Fibroblast of lung (primary cell): ENCODE measurements at regions not wholly inside any gene's neighbourhood (a gene's known extent, or its start where the extent isn't known, plus 50 kb on each side); places are given as distances from the start of the nearest gene placed in this dataset.

ENCODE experiments used
- DNase-seq, 2 donors: peaks; one replicate each; pipeline versions ENCODE4 v3.0.0 to v3.0.0-alpha.2; 2010; ENCODE audit warnings: low read depth in 2 of 2
- H2AFZ ChIP-seq: 2 replicates; pipeline ENCODE4 v1.5.1; 2012; ENCODE audit warnings: low read length, control low read depth, inconsistent platforms
- H3K27ac ChIP-seq: 2 replicates; pipeline ENCODE4 v1.5.1; 2011; ENCODE audit warnings: low read length, control low read depth; ENCODE audit not compliant: insufficient read depth
- H3K27me3 ChIP-seq: 2 replicates; pipeline ENCODE4 v1.5.1; 2011; ENCODE audit warnings: mild to moderate bottlenecking, low read length; ENCODE audit not compliant: control insufficient read depth, insufficient read depth
- H3K36me3 ChIP-seq: 2 replicates; pipeline ENCODE4 v1.5.1; 2011; ENCODE audit warnings: low read length; ENCODE audit not compliant: control insufficient read depth, insufficient read depth
- H3K4me1 ChIP-seq: 2 replicates; pipeline ENCODE4 v1.5.1; 2011; ENCODE audit warnings: low read length; ENCODE audit not compliant: control insufficient read depth, insufficient read depth; ENCODE audit errors: extremely low read depth
- H3K4me2 ChIP-seq: 2 replicates; pipeline ENCODE4 v1.5.1; 2011; ENCODE audit warnings: low read length, control low read depth; ENCODE audit not compliant: insufficient read depth; ENCODE audit errors: extremely low read depth
- H3K4me3 ChIP-seq, 4 experiments: fragments of 200-600 bp in 1 of 4; sonication (generic) in 1 of 4; replicated peaks in 1 of 4; 2 replicates each; pipeline ENCODE4 v1.5.1; 2011 to 2016; ENCODE audit warnings: low read length in 4 of 4, low read depth in 3 of 4, mild to moderate bottlenecking in 3 of 4, control low read depth in 2 of 4, inconsistent platforms in 1 of 4, mixed read lengths in 1 of 4; ENCODE audit not compliant: insufficient read depth in 1 of 4; ENCODE audit errors: control extremely low read depth in 1 of 4
- H3K79me2 ChIP-seq: 2 replicates; pipeline ENCODE4 v1.5.1; 2012; ENCODE audit warnings: mild to moderate bottlenecking, low read length, inconsistent platforms; ENCODE audit not compliant: control insufficient read depth, insufficient read depth
- H3K9ac ChIP-seq: 2 replicates; pipeline ENCODE4 v1.5.1; 2011; ENCODE audit warnings: mild to moderate bottlenecking, low read length, control low read depth; ENCODE audit not compliant: insufficient read depth
- H3K9me3 ChIP-seq: 2 replicates; pipeline ENCODE4 v1.5.1; 2012; ENCODE audit warnings: low read depth, low read length; ENCODE audit not compliant: control insufficient read depth, insufficient read depth
- H4K20me1 ChIP-seq: 2 replicates; pipeline ENCODE4 v1.5.1; 2011; ENCODE audit warnings: low read length; ENCODE audit not compliant: control insufficient read depth, insufficient read depth; ENCODE audit errors: extremely low read depth
- CTCF ChIP-seq, 2 donors: IDR thresholded peaks in 1 of 2; conservative IDR thresholded peaks in 1 of 2; 1 replicate in 1 of 2; 2 replicates in 1 of 2; pipeline ENCODE4 v1.5.1; 2011 to 2012; ENCODE audit warnings: low read length in 2 of 2, control low read depth in 1 of 2, inconsistent platforms in 1 of 2, low read depth in 1 of 2, mild to moderate bottlenecking in 1 of 2
- EZH2 ChIP-seq: IDR thresholded peaks from 2 replicates; pipeline ENCODE4 v1.5.1; 2012; ENCODE audit warnings: low read length, control low read depth, mild to moderate bottlenecking; ENCODE audit errors: missing control alignments

DNA sequence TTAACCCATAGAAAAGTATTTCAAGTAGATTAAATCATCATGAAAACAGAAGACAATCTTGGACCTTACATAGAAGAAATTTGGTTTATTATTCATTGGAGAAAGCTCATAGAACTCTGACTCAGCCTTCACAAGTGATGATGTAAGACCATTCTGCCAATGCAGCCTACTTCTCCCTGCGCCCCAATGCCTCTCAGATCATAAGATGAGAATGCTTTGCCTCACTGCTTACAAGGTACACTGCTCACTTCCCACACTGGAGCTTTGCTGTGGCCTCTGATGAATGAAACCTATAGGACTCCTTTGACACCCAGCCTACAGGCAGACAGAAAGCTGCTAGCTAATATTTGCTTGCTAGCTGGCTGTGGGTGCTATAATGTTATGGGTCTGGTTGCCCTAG, 569.4 kb upstream of the STEAP1 start:
- Histone ChIP-seq H3K9ac (no peak overlapping the region), H3K27ac (no peak overlapping the region), H3K9me3 (no peaks in the 10 kb centered on the region), H3K36me3 (no peaks in the 10 kb centered on the region), H3K4me2 (no peak overlapping the region), H3K79me2 (no peaks in the 10 kb centered on the region), H3K4me1 (no peaks in the 10 kb centered on the region), H4K20me1 (no peaks in the 10 kb centered on the region), H3K27me3 (no peaks in the 10 kb centered on the region), H2AFZ (no peak overlapping the region), H3K4me3 (no peak overlapping the region)
- no peak for DNase-seq
- no peak for TF ChIP-seq CTCF (conservative IDR thresholded peaks at IDR 0.05 in 1 of 2, IDR thresholded peaks at IDR 0.05 in 1 of 2; ENCODE audit: low read depth in 1 of 2, low read length in 2 of 2)
- TF ChIP-seq EZH2 = no peak

- H3K36me3 ChIP-seq = no peaks in the 10 kb centered on the region
- DNase-seq = no peak
- H3K4me1 ChIP-seq = no peaks in the 10 kb centered on the region
- no peak overlapping the region for H3K9ac ChIP-seq
- no peak overlapping the region for H3K4me3 ChIP-seq
- H2AFZ ChIP-seq = no peak overlapping the region
- H3K4me2 ChIP-seq = no peak overlapping the region
- no peaks in the 10 kb centered on the region for H3K79me2 ChIP-seq
- no peak overlapping the region for H3K27ac ChIP-seq
- TF ChIP-seq EZH2 (no peak), CTCF (conservative IDR thresholded peaks at IDR 0.05 in 1 of 2, IDR thresholded peaks at IDR 0.05 in 1 of 2; ENCODE audit: low read depth in 1 of 2, low read length in 2 of 2) (no peak)
- no peaks in the 10 kb centered on the region for H3K9me3 ChIP-seq
- no peaks in the 10 kb centered on the region for H3K27me3 ChIP-seq
- no peaks in the 10 kb centered on the region for H4K20me1 ChIP-seq
Observed at GRCh38 chr7:89593125-89593524, 561.1 kb upstream of the STEAP1 start.

- Histone ChIP-seq H3K27ac (no peak overlapping the region), H3K4me1 (no peaks in the 10 kb centered on the region), H3K79me2 (no peaks in the 10 kb centered on the region), H3K9ac (no peak overlapping the region), H3K36me3 (no peaks in the 10 kb centered on the region), H4K20me1 (no peaks in the 10 kb centered on the region), H3K4me2 (no peak overlapping the region), H3K9me3 (no peaks in the 10 kb centered on the region), H3K4me3 (no peak overlapping the region), H2AFZ (no peak overlapping the region), H3K27me3 (no peaks in the 10 kb centered on the region)
- TF ChIP-seq EZH2 (no peak), CTCF (conservative IDR thresholded peaks at IDR 0.05 in 1 of 2, IDR thresholded peaks at IDR 0.05 in 1 of 2; ENCODE audit: low read depth in 1 of 2, low read length in 2 of 2) (no peak)
- no peak for DNase-seq
Observed at GRCh38 chr7:89602984-89603383, 551.3 kb upstream of the STEAP1 start.
